Right lobe of liver (tissue), 4 donors: ENCODE measurements at regions not wholly inside any gene's neighbourhood (a gene's known extent, or its start where the extent isn't known, plus 50 kb on each side); places are given as distances from the start of the nearest gene placed in this dataset.

Experiments used
- POLR2A ChIP-seq: fragments of 450-650 bp; IDR thresholded peaks from one replicate; pipeline ENCODE4 v1.6.1; 2017; ENCODE audit warnings: antibody characterized with exemption, mild to moderate bottlenecking
- TF ChIP-seq, protein P1 (sequence below), 4 donors: fragments of 200-600 bp in 3 of 4; fragments of 450-650 bp in 1 of 4; IDR thresholded peaks; one replicate each; pipeline versions ENCODE4 v1.5.1 to v1.8.0; 2016 to 2022; ENCODE audit warnings: antibody characterized with exemption in 4 of 4, mild to moderate bottlenecking in 2 of 4
- donor health status: DM: no; HTN: no; CAD: no.
- donor health status: DM: no; HTN: no; CAD: no.
- donor health status: DM: no; HTN: yes; CAD: no.

GRCh38 chr9:80586786-80587330, 1015.1 kb downstream of the TLE4 start:
- TF ChIP-seq POLR2A = no peak
- TF ChIP-seq, protein P1, sequence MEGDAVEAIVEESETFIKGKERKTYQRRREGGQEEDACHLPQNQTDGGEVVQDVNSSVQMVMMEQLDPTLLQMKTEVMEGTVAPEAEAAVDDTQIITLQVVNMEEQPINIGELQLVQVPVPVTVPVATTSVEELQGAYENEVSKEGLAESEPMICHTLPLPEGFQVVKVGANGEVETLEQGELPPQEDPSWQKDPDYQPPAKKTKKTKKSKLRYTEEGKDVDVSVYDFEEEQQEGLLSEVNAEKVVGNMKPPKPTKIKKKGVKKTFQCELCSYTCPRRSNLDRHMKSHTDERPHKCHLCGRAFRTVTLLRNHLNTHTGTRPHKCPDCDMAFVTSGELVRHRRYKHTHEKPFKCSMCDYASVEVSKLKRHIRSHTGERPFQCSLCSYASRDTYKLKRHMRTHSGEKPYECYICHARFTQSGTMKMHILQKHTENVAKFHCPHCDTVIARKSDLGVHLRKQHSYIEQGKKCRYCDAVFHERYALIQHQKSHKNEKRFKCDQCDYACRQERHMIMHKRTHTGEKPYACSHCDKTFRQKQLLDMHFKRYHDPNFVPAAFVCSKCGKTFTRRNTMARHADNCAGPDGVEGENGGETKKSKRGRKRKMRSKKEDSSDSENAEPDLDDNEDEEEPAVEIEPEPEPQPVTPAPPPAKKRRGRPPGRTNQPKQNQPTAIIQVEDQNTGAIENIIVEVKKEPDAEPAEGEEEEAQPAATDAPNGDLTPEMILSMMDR (IDR thresholded peaks at IDR 0.05) = no peak
